HFFc6 (cell line): ENCODE measurements at regions not wholly inside any gene's neighbourhood (a gene's known extent, or its start where the extent isn't known, plus 50 kb on each side); places are given as distances from the start of the nearest gene placed in this dataset.

Experiments
- DNase-seq: peaks from one replicate; pipeline ENCODE4 v3.0.0-alpha.2; 2018
- H3K27ac Mint-ChIP-seq: 2 replicates; pipeline ENCODE4 v1.8.0; 2020; ENCODE audit warnings: mild to moderate bottlenecking, mixed read lengths
- H3K27me3 Mint-ChIP-seq: 2 replicates; pipeline ENCODE4 v1.8.0; 2021; ENCODE audit warnings: mild to moderate bottlenecking, moderate library complexity, mixed read lengths; ENCODE audit not compliant: insufficient read depth
- H3K36me3 Mint-ChIP-seq: 2 replicates; pipeline ENCODE4 v1.8.0; 2021; ENCODE audit warnings: low read depth, mixed read lengths
- H3K4me1 Mint-ChIP-seq: 2 replicates; pipeline ENCODE4 v1.8.0; 2020; ENCODE audit warnings: low read depth, mixed read lengths
- H3K4me3 Mint-ChIP-seq: 2 replicates; pipeline ENCODE4 v1.8.0; 2020; ENCODE audit warnings: mild to moderate bottlenecking, moderate library complexity, mixed read lengths
- H3K9me3 Mint-ChIP-seq: 2 replicates; pipeline ENCODE4 v1.8.0; 2020; ENCODE audit warnings: mild to moderate bottlenecking, mixed read lengths
- TF ChIP-seq, protein P1 (sequence below): fragments of 200-600 bp; sonication (generic); IDR thresholded peaks from 2 replicates; pipeline ENCODE4 v1.5.0; 2021; ENCODE audit warnings: antibody characterized with exemption, mild to moderate bottlenecking

DNA sequence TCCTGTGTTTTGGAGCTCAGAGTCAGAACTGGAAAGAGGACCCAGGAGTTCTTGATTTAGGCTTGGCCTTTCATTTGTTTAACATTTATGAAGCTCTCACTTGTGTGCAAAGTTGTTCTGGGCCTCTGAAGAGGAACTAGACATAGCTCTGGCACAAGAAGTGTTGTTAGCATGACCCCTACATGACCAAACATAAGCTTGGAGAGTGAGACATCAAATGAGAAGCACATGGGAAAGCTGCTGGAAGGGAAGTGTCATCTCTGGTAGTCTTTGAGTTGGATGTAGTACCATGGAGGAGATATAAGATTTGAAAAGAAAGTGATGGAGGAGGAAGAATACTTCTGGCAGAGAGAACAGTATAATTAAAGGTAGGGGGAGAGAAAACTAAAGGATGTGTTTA lies 370.1 kb downstream of the ADRA2A start:
- TF ChIP-seq, protein P1, sequence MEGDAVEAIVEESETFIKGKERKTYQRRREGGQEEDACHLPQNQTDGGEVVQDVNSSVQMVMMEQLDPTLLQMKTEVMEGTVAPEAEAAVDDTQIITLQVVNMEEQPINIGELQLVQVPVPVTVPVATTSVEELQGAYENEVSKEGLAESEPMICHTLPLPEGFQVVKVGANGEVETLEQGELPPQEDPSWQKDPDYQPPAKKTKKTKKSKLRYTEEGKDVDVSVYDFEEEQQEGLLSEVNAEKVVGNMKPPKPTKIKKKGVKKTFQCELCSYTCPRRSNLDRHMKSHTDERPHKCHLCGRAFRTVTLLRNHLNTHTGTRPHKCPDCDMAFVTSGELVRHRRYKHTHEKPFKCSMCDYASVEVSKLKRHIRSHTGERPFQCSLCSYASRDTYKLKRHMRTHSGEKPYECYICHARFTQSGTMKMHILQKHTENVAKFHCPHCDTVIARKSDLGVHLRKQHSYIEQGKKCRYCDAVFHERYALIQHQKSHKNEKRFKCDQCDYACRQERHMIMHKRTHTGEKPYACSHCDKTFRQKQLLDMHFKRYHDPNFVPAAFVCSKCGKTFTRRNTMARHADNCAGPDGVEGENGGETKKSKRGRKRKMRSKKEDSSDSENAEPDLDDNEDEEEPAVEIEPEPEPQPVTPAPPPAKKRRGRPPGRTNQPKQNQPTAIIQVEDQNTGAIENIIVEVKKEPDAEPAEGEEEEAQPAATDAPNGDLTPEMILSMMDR = no peak
- Mint-ChIP-seq H3K4me1 (no peaks in the 10 kb centered on the region), H3K9me3 (peaks cover 47% of the 10 kb centered on the region), H3K4me3 (no peak overlapping the region), H3K27ac (no peak overlapping the region), H3K36me3 (no peaks in the 10 kb centered on the region; the same call in 1 of the 2 replicates), H3K27me3 (no peaks in the 10 kb centered on the region)
- no peak for DNase-seq

DNA sequence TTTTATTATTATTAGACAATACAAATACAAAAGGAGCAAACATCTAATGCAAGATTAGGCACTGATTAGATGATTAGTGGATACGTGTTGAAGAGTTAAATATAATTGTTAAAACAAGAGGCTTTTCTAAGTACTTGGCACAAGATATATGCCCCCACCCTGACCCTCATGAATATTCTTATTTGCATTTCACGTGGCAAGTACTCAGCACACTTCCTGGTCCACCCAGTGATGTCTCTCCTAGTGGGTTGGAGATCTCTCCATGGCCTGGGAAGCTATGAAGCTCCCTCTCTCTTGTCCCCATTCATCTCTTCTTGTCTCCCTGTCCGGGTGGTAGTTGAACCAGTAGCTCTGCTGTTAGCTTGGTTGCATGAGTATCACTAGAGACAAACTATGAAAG lies 375.3 kb downstream of the ADRA2A start:
- H3K36me3 Mint-ChIP-seq = no peaks in the 10 kb centered on the region
- no peak for DNase-seq
- TF ChIP-seq, protein P1 = no peak
- no peak overlapping the region for H3K27ac Mint-ChIP-seq
- H3K4me3 Mint-ChIP-seq = no peak overlapping the region
- H3K9me3 Mint-ChIP-seq = peaks cover 42% of the 10 kb centered on the region
- H3K27me3 Mint-ChIP-seq = no peaks in the 10 kb centered on the region
- no peaks in the 10 kb centered on the region for H3K4me1 Mint-ChIP-seq

DNA sequence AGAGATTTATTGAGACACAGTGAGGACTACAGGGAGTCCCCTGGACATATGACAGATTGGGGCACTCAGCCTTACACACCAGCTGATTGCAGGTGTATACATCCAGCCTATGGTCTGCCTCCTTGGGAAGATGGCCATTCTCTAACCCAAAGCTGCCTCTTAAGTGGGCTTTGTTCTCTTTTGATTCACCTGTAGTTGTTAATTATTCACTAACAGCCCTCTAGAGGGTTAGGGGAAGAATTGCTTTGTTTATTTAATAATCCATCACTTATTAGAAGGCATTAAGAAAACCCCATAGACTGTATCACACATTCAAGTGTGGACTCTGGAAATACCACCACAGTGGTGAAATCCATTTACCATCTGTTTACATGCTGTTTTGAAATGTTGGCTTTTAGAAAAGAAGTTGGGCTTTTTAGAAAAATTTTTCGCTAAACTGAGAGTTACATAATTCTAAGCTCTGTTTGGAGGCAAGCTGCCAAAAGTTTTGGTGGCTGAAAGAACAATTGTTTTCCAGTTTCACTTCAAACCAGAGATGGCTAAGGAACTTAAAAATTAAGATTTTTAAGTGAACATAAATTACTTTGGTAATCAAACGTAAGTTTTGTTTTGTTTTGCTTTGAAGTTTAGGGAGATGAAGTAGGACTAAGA lies 379.1 kb downstream of the ADRA2A start:
- Mint-ChIP-seq H3K27me3 (peaks cover 2% of the 10 kb centered on the region; the same call in 1 of the 2 replicates), H3K4me3 (no peak overlapping the region), H3K4me1 (no peaks in the 10 kb centered on the region), H3K9me3 (peaks cover 57% of the 10 kb centered on the region), H3K36me3 (no peaks in the 10 kb centered on the region), H3K27ac (no peak overlapping the region)
- DNase-seq = no peak
- TF ChIP-seq, protein P1 = no peak

DNA sequence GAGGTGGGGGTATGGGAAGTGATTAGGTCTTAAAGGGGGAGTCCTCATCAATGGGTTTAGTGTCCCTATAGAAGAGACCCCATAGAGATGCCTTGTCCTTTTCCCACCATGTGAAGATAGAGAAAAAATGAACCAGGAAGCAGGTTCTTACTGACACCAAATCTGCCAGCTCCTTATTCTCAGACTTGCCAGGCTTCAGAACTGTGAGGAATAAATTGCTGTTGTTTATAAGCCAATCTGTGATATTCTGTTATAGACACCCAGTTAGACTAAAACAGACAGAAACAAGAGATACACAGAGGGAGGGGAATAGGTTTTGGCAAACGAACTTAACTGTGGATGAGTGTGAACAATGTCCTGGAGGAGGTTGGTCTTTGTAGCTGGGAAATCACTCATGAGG lies 381.4 kb downstream of the ADRA2A start:
- DNase-seq = no peak
- Mint-ChIP-seq H3K36me3 (0 out of 2 replicates have a peak, but pooled peaks cover 5% of the 10 kb centered on the region), H3K4me1 (no peaks in the 10 kb centered on the region), H3K27ac (no peak overlapping the region), H3K4me3 (no peak overlapping the region), H3K27me3 (peaks cover 2% of the 10 kb centered on the region; the same call in 1 of the 2 replicates), H3K9me3 (peaks cover 55% of the 10 kb centered on the region)
- TF ChIP-seq, protein P1 = no peak

DNA sequence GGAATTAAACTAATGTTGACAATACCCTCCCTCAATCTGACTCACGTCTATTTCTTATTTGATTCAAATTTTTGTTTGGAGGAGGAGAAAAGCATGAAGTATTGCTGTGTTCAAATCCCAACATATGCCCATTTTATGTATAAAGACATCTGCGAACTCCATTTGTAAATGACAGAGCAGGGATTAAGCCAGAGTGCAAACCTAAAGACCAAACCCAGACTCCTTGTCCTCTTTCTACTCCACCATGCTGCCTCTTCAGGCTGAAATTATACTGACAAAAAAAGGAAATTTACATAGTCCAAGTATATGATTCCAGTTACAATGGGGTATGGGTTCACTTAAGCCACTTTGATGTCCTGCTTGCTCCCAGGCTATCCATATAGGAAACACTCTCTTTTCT lies 383.1 kb downstream of the ADRA2A start:
- Mint-ChIP-seq H3K27me3 (peaks cover 2% of the 10 kb centered on the region; the same call in 1 of the 2 replicates), H3K4me3 (no peak overlapping the region), H3K9me3 (peaks cover 59% of the 10 kb centered on the region), H3K27ac (no peak overlapping the region), H3K36me3 (0 out of 2 replicates have a peak, but pooled peaks cover 5% of the 10 kb centered on the region), H3K4me1 (no peaks in the 10 kb centered on the region)
- DNase-seq = no peak
- TF ChIP-seq, protein P1 = no peak
